ENCODE measurements at regions not wholly inside any gene's neighbourhood (a gene's known extent, or its start where the extent isn't known, plus 50 kb on each side); places are given as distances from the start of the nearest gene placed in this dataset.

DNA sequence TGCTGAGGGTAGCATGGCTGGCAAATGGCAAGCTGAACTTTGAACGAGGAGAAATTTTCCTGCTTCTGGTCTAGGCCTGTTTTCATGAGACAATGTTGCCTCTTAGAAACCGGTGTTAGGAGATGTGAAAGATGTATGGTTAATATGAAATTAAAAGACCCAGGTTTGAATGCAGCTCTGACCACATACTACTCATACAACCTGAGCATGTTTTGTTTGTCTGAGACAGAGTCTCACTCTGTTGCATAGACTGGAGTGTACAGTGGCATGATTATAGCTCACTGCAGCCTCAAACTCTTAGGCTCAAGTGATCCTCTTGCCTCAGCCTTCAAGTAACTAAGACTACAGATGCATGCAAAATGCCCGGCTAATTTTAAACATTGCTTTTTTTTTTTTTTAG, 193.4 kb upstream of the FZD8 start:
- ChIA-PET POLR2A (ENCODE audit: unreplicated experiment) (no interaction called here), CTCF (no interaction called here)
- intact Hi-C loops (cut with micrococcal nuclease), result no loop called here

More for the DNA sequence above, 193.4 kb upstream of the FZD8 start:
- WGBS, 2 experiments (ENCODE audit: extremely low coverage in 2 of 2, insufficient read length in 1 of 2), result 40% methylated on average over 1 of the region's 3 CpGs; no CpG with 5 or more reads in 1 of the 2 experiments
- no peak overlapping the region for H2BK20ac ChIP-seq (ENCODE audit: low read depth, low read length)
- H2BK5ac ChIP-seq (ENCODE audit: low read depth, low read length, poor library complexity, severe bottlenecking), result no peak overlapping the region
- H2AK9ac ChIP-seq (replicated peaks; ENCODE audit: low read depth, low read length, poor library complexity), result no peak overlapping the region
- H3K4ac ChIP-seq (ENCODE audit: low read depth, low read length), result no peak overlapping the region
- no peaks in the 10 kb centered on the region; the same call in 1 of the 2 replicates for H3K27me3 ChIP-seq (ENCODE audit: control insufficient read depth, insufficient read depth, low read length)
- H3K9me3 ChIP-seq (ENCODE audit: control insufficient read depth, insufficient read depth, low read length), result no peaks in the 10 kb centered on the region
- no peaks in the 10 kb centered on the region for H3K36me3 ChIP-seq (ENCODE audit: control insufficient read depth, insufficient read depth, low read length)
- TF ChIP-seq MAZ (IDR thresholded peaks at IDR 0.05; ENCODE audit: borderline replicate concordance, low read depth, low read length) (no peak), FOS (IDR thresholded peaks at IDR 0.05; ENCODE audit: low read depth, low read length) (no peak), POLR2A (IDR thresholded peaks at IDR 0.05; ENCODE audit: low read depth, low read length) (no peak), BHLHE40 (IDR thresholded peaks at IDR 0.05; ENCODE audit: low read depth, low read length) (no peak), MXI1 (IDR thresholded peaks at IDR 0.05; ENCODE audit: borderline replicate concordance, low read depth, low read length) (no peak), CHD1 (IDR thresholded peaks at IDR 0.05; ENCODE audit: low read depth, low read length) (no peak), SMC3 (IDR thresholded peaks at IDR 0.05; ENCODE audit: low read depth, low read length) (no peak), MAFK (IDR thresholded peaks at IDR 0.05; ENCODE audit: low read depth, low read length) (no peak), RFX5 (IDR thresholded peaks at IDR 0.05; ENCODE audit: low read depth, low read length) (no peak), NFE2L2 (IDR thresholded peaks at IDR 0.05; ENCODE audit: low read depth, low read length) (no peak), RCOR1 (IDR thresholded peaks at IDR 0.05; ENCODE audit: insufficient replicate concordance, low read length) (no peak)
- TF ChIP-seq, protein P1, sequence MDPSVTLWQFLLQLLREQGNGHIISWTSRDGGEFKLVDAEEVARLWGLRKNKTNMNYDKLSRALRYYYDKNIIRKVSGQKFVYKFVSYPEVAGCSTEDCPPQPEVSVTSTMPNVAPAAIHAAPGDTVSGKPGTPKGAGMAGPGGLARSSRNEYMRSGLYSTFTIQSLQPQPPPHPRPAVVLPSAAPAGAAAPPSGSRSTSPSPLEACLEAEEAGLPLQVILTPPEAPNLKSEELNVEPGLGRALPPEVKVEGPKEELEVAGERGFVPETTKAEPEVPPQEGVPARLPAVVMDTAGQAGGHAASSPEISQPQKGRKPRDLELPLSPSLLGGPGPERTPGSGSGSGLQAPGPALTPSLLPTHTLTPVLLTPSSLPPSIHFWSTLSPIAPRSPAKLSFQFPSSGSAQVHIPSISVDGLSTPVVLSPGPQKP (IDR thresholded peaks at IDR 0.05; ENCODE audit: borderline replicate concordance, low read depth, low read length), result no peak
- TF ChIP-seq, protein P2, sequence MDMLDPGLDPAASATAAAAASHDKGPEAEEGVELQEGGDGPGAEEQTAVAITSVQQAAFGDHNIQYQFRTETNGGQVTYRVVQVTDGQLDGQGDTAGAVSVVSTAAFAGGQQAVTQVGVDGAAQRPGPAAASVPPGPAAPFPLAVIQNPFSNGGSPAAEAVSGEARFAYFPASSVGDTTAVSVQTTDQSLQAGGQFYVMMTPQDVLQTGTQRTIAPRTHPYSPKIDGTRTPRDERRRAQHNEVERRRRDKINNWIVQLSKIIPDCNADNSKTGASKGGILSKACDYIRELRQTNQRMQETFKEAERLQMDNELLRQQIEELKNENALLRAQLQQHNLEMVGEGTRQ (IDR thresholded peaks at IDR 0.05; ENCODE audit: low read depth, low read length), result no peak
- TF ChIP-seq, protein P3, sequence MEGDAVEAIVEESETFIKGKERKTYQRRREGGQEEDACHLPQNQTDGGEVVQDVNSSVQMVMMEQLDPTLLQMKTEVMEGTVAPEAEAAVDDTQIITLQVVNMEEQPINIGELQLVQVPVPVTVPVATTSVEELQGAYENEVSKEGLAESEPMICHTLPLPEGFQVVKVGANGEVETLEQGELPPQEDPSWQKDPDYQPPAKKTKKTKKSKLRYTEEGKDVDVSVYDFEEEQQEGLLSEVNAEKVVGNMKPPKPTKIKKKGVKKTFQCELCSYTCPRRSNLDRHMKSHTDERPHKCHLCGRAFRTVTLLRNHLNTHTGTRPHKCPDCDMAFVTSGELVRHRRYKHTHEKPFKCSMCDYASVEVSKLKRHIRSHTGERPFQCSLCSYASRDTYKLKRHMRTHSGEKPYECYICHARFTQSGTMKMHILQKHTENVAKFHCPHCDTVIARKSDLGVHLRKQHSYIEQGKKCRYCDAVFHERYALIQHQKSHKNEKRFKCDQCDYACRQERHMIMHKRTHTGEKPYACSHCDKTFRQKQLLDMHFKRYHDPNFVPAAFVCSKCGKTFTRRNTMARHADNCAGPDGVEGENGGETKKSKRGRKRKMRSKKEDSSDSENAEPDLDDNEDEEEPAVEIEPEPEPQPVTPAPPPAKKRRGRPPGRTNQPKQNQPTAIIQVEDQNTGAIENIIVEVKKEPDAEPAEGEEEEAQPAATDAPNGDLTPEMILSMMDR (conservative IDR thresholded peaks at IDR 0.05; ENCODE audit: low read depth, low read length), result no peak
- H3K23ac ChIP-seq (ENCODE audit: low read depth, low read length), result no peak overlapping the region
- H2BK15ac ChIP-seq (ENCODE audit: low read depth, low read length), result no peak overlapping the region
- DNase-seq (no peak), ATAC-seq (ENCODE audit: low read depth) (no peak)
- H4K8ac ChIP-seq (ENCODE audit: low read depth in 2 of 2, low read length in 2 of 2), result no peak overlapping the region
- H2BK120ac ChIP-seq (ENCODE audit: low read depth, low read length), result no peak overlapping the region
- no peak overlapping the region for H4K5ac ChIP-seq (ENCODE audit: low read depth, low read length)
- no peak overlapping the region for H2AFZ ChIP-seq (replicated peaks; ENCODE audit: low read length, poor library complexity)
- in situ Hi-C loops (cut with MboI; ENCODE audit: low sequenced_read_pairs) (no loop called here), dilution Hi-C loops (cut with HindIII; ENCODE audit: low sequenced_read_pairs, unreplicated experiment) (no loop called here)
- no peak overlapping the region for H3K4me3 ChIP-seq (ENCODE audit: insufficient read depth, low read depth, low read length)
- no peak overlapping the region for H3K4me2 ChIP-seq (ENCODE audit: low read depth, low read length)
- H3K18ac ChIP-seq (ENCODE audit: low read depth, low read length), result no peak overlapping the region
- no peaks in the 10 kb centered on the region for H3K9me1 ChIP-seq (ENCODE audit: insufficient read depth, low read length)
- no peaks in the 10 kb centered on the region for H3K79me1 ChIP-seq (ENCODE audit: low read depth in 1 of 2, low read length in 2 of 2)
- no peak overlapping the region for H3K14ac ChIP-seq (replicated peaks; ENCODE audit: low read depth, low read length)
- H3K4me1 ChIP-seq (ENCODE audit: control insufficient read depth, insufficient read depth, low read length), result no peaks in the 10 kb centered on the region
- H3K27ac ChIP-seq (ENCODE audit: insufficient read depth, low read length), result no peak overlapping the region
- H3K9ac ChIP-seq (ENCODE audit: low read depth, low read length), result no peak overlapping the region
- H3K56ac ChIP-seq (ENCODE audit: extremely low read depth, insufficient read depth, low read length), result no peak overlapping the region
- no peaks in the 10 kb centered on the region for H4K20me1 ChIP-seq (ENCODE audit: insufficient read depth, low read length)
- BruUV-seq (replicated peaks), result no TSS peak
- no peak overlapping the region for H4K91ac ChIP-seq (ENCODE audit: insufficient read depth, low read depth, low read length)
- no peak overlapping the region for H2AK5ac ChIP-seq (ENCODE audit: low read depth, low read length)

Data from IMR-90 (cell line).